HT-29 (cell line): ENCODE measurements at regions not wholly inside any gene's neighbourhood (a gene's known extent, or its start where the extent isn't known, plus 50 kb on each side); places are given as distances from the start of the nearest gene placed in this dataset.
A peak's percentile ranks its signal among the peaks of the same experiment; 100 is the strongest.
"Not testable (repeated sequence)": the region's sequence is repeated elsewhere in the genome, so short reads cannot be mapped to it uniquely, and the experiment has no call there.

ENCODE experiments used
- DNase-seq: peaks from one replicate; pipeline ENCODE4 v3.0.0-alpha.2; 2015; ENCODE audit warnings: low spot score

GRCh38 chr6:130557481-130558112 is 191.8 kb downstream of the TMEM200A start:
- no peak for DNase-seq

GRCh38 chr6:130558131-130558530 is 192.3 kb downstream of the TMEM200A start:
- no peak for DNase-seq

GRCh38 chr6:130559166-130559565 is 193.3 kb downstream of the TMEM200A start:
- no peak for DNase-seq

GRCh38 chr6:130560231-130560630 is 194.4 kb downstream of the TMEM200A start:
- DNase-seq = no peak

GRCh38 chr6:130561159-130561558 is 195.3 kb downstream of the TMEM200A start:
- not testable (repeated sequence) for DNase-seq

- no peak for DNase-seq
Observed at GRCh38 chr6:130565696-130566095, 199.9 kb downstream of the TMEM200A start.

GRCh38 chr6:130574146-130574545 is 208.3 kb downstream of the TMEM200A start:
- no peak for DNase-seq

- DNase-seq = no peak
Observed at GRCh38 chr6:130575557-130575956, 209.7 kb downstream of the TMEM200A start.

GRCh38 chr6:130575971-130576370 is 210.2 kb downstream of the TMEM200A start:
- no peak for DNase-seq

- no peak for DNase-seq
Observed at GRCh38 chr6:130577178-130577919, 211.5 kb downstream of the TMEM200A start.

GRCh38 chr6:130578713-130579112 is 212.9 kb downstream of the TMEM200A start:
- DNase-seq = no peak

- DNase-seq = no peak
Observed at GRCh38 chr6:130583268-130583667, 217.5 kb downstream of the TMEM200A start.

- DNase-seq = no peak
Observed at GRCh38 chr6:130585587-130585986, 219.8 kb downstream of the TMEM200A start.

GRCh38 chr6:130587778-130588520 is 222.1 kb downstream of the TMEM200A start:
- DNase-seq = no peak

- DNase-seq = no peak
Observed at GRCh38 chr6:130593200-130593599, 227.4 kb downstream of the TMEM200A start.

GRCh38 chr6:130593948-130594347 is 228.1 kb downstream of the TMEM200A start:
- no peak for DNase-seq

GRCh38 chr6:130598021-130598989 is 228.9 kb upstream of the SMLR1 start:
- no peak for DNase-seq

GRCh38 chr6:130600880-130601341 is 226.3 kb upstream of the SMLR1 start:
- DNase-seq = no peak

- DNase-seq = peak; percentile 33
Observed at GRCh38 chr6:130602151-130602770, 224.9 kb upstream of the SMLR1 start.

GRCh38 chr6:130603391-130603790 is 223.8 kb upstream of the SMLR1 start:
- DNase-seq = no peak
